GM13976 (cell line): ENCODE measurements at regions not wholly inside any gene's neighbourhood (a gene's known extent, or its start where the extent isn't known, plus 50 kb on each side); places are given as distances from the start of the nearest gene placed in this dataset.

Experiments used
- DNase-seq: peaks from one replicate; pipeline ENCODE4 v3.0.0; 2012; ENCODE audit warnings: low spot score
- CTCF ChIP-seq: IDR thresholded peaks from 2 replicates; pipeline ENCODE4 v1.5.1; 2012; ENCODE audit warnings: borderline replicate concordance, mild to moderate bottlenecking; ENCODE audit not compliant: insufficient read depth; ENCODE audit errors: extremely low read depth, missing control alignments, control extremely low read depth
- in situ Hi-C: fragments of 300-500 bp; cut with MboI; formaldehyde crosslinking; loops from one replicate; pipeline ENCODE4 v1.12.0; 2022; ENCODE audit warnings: low sequenced_read_pairs, mixed read lengths, inconsistent platforms; ENCODE audit not compliant: unreplicated experiment

GRCh38 chr10:33643042-33643441 is 308.6 kb upstream of the NRP1 start:
- in situ Hi-C loops = no loop called here
- no peak for DNase-seq
- TF ChIP-seq CTCF = no peak

- no peak for DNase-seq
- TF ChIP-seq CTCF = no peak
- in situ Hi-C loops = no loop called here
Measured at GRCh38 chr10:33638891-33639290, 304.4 kb upstream of the NRP1 start.

- in situ Hi-C loops = no loop called here
- no peak for DNase-seq
- no peak for TF ChIP-seq CTCF
Measured at GRCh38 chr10:33638374-33638773, 303.9 kb upstream of the NRP1 start.

GRCh38 chr10:33635967-33636515 is 301.6 kb upstream of the NRP1 start:
- in situ Hi-C loops = no loop called here
- no peak for DNase-seq
- TF ChIP-seq CTCF = no peak

GRCh38 chr10:33632432-33632831 is 298.0 kb upstream of the NRP1 start:
- no peak for TF ChIP-seq CTCF
- in situ Hi-C loops = no loop called here
- DNase-seq = no peak

GRCh38 chr10:33631991-33632390 is 297.5 kb upstream of the NRP1 start:
- in situ Hi-C loops = no loop called here

More at GRCh38 chr10:33631991-33632390, 297.5 kb upstream of the NRP1 start:
- DNase-seq = no peak
- no peak for TF ChIP-seq CTCF
